HG03442 (cell line): ENCODE measurements at regions not wholly inside any gene's neighbourhood (a gene's known extent, or its start where the extent isn't known, plus 50 kb on each side); places are given as distances from the start of the nearest gene placed in this dataset.
"Not testable (repeated sequence)": the region's sequence is repeated elsewhere in the genome, so short reads cannot be mapped to it uniquely, and the experiment has no call there.

Source experiments
- ATAC-seq: cut with Tn5 transposase; IDR thresholded peaks from one replicate; pipeline ENCODE4 v1.9.1; 2021; ENCODE audit warnings: mild to moderate bottlenecking, moderate library complexity; ENCODE audit not compliant: unreplicated experiment

DNA sequence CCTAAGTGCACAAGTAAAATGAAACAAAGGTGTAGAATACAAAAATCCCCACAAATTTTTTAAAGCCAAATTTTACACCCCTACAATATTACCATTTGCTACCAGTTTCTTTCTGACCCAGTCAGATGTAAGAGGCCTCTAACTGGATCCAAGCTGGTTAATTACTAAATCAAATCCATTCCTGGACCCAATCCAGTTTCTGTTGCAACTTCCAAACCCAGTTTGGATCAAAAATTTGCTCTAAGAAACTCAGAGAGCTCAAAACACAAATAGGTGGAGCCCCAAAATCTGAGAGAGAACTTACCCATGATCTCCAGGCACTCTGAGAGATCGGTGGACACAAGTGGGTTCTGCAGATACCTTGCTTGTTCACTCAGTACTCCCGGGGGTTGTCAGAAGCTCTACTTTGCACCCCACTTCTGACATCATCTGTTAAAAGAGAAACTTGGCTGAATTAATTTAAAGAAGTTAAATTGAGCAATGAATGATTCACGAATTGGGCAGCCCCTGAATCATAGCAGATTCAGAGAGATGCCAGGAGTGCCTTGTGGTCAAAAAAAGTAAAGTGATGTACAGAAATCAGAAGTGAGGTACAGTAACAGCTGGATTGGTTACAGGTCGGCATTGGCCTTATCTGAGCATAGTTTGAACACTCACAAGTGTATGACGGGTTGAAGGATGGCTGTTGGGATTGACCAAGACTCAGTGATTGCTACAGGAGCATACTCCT lies 448.0 kb downstream of the KCNT2 start:
- ATAC-seq = no peak

- no peak for ATAC-seq
Observed at GRCh38 chr1:196155586-196155985, 452.7 kb downstream of the KCNT2 start.

DNA sequence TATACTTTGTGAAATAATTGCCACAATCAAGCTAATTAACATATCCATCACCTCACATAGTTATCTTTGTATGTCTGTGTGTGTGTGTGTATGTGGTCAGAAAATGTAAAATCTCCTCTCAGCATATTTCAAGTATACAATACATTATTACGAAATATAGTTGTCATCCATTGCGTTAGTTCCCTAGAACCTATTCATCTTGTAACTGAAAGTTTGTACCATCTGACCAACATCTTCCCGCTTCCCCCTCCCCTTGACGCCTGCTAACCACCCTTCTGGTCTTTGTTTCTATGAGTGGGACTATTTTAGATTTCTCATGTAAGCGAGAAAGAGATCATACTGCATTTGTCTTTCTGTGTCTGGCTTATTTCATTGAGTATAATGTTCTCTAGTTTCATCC lies 455.3 kb downstream of the KCNT2 start:
- ATAC-seq = peak; percentile 80

GRCh38 chr1:196152086-196152485 lies 456.2 kb downstream of the KCNT2 start:
- ATAC-seq = no peak

DNA sequence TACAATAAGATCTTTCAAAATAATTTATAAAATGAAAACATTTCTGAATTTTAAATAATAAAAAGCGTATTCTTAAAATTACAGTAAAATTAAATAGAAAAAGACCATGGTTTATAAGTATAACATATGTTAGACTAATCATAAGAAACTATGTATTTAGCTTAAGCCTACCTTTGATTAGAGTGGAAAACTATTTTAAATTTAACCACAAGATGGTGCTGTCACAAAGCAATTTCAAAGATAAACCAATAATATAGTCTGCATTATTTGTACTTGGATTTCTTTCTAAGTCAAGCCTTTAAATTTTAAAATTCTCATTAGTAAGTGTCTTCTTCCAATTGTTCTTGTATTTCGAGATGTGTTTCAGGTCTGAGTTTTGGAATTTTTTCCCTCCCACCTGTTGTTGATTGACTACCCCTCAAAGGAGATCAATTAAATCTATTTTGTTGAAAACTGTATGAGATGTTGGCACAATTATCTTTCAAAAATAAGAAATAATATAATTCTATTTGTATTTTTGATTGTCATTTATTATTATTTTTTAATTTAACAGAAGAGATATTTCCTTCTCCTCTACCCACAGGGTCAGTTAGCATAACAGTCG lies 459.8 kb downstream of the KCNT2 start:
- ATAC-seq = no peak

DNA sequence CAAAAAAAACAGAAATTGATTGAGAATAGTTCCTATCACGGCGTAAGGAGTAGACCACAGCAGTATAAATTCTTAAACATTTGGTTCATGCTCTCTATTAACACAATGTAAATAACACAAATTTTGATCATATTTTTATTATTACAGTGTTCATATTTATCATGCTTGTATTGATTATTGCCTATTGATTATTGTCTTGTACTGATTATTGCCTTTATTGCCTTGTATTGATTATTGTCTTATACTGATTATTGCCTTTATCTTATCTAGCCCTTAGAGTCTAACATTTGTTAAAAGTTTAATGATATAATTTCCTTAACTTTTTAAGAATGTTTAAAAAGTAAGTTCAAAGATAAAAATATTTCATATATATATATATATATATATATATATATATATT lies 460.7 kb downstream of the KCNT2 start:
- no peak for ATAC-seq

DNA sequence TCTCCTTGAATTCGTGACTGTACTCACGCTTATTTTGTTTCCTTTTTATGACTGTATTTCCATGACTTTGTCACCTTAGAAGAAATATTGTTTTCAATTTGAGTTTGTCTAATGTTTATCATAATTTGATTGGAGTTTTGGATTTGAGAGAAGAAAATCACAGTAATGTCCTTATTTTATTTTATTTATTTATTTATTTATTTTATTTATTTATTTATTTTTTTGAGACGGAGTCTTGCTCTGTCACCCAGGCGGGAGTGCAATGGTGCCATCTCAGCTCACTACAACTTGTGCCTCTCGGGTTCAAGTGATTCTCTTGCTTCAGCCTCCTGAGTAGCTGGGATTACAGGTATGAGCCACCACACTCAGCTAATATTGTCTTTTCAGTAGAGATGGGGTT lies 463.1 kb downstream of the KCNT2 start:
- ATAC-seq = not testable (repeated sequence)

DNA sequence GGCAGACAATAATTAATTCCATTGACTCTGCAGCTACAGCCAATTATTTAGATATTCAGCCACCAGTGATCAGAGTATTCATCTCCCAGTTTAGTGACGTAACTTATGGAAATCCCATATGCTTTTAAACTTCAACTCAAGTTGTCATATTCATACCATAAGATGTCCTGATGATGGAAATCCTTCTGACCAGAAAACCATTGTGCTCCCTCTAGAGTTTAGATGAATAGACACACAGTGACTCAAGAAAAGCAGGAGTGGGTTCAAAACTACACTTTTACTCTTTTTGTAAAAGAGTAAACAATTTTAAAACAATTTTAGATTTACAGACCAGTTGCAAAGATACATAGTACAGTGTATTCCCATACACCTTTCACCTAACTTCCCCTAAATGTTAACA lies 463.7 kb downstream of the KCNT2 start:
- no peak for ATAC-seq

DNA sequence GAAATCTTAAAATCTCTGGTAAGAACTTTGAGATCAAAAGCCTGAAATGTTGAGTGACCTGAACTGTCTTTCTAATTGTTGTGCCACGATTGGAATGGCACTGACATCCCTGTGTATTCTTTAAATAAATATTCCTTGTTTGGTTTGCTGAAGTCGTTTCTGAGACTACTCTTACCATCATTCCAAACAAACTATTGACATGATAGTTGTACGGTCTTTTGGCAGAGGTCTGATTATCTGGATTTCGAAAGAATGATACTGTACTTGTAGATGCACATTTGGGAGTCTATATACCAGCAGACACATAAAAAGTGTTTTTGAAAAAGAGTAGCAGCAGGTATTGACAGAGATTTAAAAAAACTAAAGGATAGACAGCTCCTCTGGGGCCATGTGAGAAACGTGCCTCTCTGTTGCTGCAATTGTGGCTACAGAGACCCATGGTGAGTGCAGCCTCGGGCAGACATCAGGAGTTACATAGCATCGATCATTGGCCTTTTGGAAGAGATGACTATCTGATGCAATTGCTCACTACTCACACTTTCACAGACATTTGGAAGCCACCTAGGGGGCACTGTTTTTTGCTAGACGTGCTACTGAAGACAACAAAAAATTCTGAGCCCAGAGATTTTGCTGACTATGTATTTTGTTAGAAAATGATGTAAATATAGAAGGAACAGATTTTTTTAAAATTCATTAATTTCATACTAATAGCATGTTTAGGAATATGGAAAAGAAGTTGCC lies 464.5 kb downstream of the KCNT2 start:
- ATAC-seq = no peak

DNA sequence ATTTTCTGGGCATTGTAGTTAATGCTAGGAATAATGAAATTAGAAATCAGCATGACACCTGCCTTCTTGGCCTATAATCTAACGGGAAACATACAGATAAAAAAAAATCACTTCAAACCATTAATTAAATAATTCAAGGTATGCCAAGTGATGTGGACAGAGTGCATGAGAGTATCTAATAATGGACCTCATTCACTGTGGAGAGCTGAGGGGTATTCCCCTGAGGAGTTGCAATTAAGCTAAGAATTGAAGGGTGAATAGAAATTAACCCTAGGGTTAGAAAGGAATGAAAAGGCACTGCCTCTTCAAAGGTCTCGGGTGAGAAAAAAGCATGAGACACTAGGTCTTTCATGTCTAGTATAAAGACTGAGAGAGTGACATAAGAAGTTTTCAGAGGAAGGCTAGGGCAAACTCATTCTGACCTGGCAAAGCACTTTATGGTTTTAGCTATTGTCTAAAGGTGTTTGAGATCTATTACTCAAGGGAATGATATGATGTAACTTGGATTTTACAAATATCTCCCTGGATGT lies 466.1 kb downstream of the KCNT2 start:
- ATAC-seq = no peak

- ATAC-seq = no peak
Observed at GRCh38 chr1:196136396-196136795, 471.8 kb downstream of the KCNT2 start.

- no peak for ATAC-seq
Observed at GRCh38 chr1:196131691-196132090, 476.5 kb downstream of the KCNT2 start.

DNA sequence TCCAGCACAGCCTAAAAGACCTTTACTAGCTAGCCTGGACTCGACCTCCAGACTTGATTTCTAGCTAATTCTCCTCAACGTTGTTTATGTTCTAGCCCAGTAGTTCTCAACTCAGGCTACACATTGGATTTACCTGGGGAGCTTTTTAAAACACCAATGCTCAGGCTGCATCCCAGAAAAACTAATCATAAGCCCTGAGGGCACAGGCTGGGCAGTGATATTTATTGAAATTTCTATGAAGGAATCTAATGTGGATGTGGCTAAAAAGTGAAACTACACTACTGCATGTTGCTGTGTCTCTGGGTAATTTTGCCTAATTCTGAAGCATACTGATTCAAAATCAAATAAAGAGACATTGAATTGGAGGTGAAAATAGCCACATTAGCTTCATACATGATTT lies 479.4 kb downstream of the KCNT2 start:
- no peak for ATAC-seq

DNA sequence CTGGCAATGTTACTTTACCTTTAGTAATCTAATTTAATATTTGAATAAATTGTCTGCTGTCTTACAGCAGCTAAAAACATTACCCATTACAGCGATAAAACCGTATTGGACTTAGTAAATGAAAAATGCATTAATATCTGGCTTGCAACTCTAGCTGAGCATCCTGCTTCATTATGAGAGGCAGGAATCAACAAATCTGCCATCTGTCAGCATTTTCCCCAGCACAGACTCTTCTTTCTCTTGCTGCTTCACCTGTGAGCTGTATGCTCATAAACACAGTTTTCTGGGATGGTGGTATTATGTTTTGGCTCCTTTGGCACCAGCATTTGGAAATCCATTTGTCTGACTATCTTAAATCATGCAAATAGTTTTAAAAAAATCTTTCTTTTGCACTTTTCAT lies 487.1 kb downstream of the KCNT2 start:
- ATAC-seq = no peak

GRCh38 chr1:196115646-196116045 lies 492.6 kb downstream of the KCNT2 start:
- ATAC-seq = no peak

- no peak for ATAC-seq
Observed at GRCh38 chr1:196114193-196114592, 494.0 kb downstream of the KCNT2 start.

DNA sequence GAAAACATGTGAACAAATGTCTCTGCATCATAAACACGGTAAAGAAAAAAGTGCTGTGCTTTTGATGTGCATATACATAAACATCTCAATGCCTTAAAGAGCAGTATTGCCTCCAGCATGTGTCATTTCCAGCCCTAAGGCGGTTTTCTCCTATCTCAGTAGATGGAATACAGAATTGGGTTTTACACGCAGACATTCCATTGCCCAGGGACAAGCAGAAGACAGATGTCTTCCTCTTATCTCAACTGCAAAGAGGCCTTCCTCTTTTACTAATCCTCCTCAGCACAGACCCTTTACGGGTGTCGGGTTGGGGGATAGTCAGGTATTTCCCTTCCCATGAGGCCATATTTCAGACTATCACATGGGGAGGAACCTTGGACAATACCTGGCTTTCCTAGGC lies 499.2 kb downstream of the KCNT2 start:
- not testable (repeated sequence) for ATAC-seq

DNA sequence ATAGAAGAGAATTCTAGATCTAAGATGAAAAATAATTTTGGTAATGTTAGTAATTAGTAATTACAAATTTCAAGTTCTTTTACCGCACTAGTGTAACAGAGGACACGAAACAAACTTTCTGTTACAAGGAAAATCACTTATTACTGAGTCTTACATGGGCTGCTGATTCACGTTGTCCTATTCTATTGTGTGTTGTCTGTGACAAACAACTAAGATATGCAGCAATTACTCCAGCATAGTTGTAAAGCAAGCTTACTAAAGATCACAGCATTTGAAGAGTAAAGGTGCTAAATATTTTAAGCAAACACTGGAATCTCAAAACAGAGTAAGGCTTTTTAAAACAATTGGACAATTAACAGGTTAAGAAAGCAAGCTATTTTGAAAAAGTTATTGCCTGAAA lies 502.3 kb downstream of the KCNT2 start:
- ATAC-seq = no peak

- no peak for ATAC-seq
Observed at GRCh38 chr1:196102826-196103225, 505.4 kb downstream of the KCNT2 start.

DNA sequence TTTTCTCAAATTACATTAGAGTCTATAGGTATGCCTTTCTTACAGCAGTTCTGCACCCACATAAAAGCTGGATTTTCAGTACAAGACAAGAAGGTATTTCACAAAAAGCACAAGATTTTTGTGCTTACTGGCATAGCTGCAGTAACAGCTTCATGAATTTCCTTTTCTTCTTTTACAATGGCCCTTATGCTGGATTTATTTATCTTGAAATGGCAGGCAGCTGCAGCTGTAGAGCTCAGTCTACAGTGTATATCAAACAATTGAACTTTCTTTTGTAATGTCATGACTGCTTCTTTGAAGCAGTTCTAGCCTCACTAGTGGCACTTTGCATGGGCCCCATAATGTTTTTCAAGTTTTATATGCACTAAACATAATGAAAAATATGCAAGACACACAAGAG lies 510.2 kb downstream of the KCNT2 start:
- no peak for ATAC-seq

- ATAC-seq = no peak
Observed at GRCh38 chr1:196094821-196095220, 513.4 kb downstream of the KCNT2 start.
